ENCODE measurements at regions not wholly inside any gene's neighbourhood (a gene's known extent, or its start where the extent isn't known, plus 50 kb on each side); places are given as distances from the start of the nearest gene placed in this dataset.

- TF ChIP-seq CTCF (IDR thresholded peaks at IDR 0.05): no peak
- no peak for ATAC-seq
Measured at GRCh38 chr12:18897823-18898222, 159.9 kb downstream of the CAPZA3 start.

GRCh38 chr12:18898470-18898869 lies 160.6 kb downstream of the CAPZA3 start:
- H3K4me3 ChIP-seq: no peak overlapping the region
- H3K4me1 ChIP-seq: no peaks in the 10 kb centered on the region
- no peaks in the 10 kb centered on the region for H3K36me3 ChIP-seq
- no peak for DNase-seq
- TF ChIP-seq CTCF (IDR thresholded peaks at IDR 0.05): no peak
- no peak for ATAC-seq
- H3K9me3 ChIP-seq: no peaks in the 10 kb centered on the region
- intact Hi-C loops (cut with DNase I): no loop called here
- H3K27ac ChIP-seq: no peak overlapping the region
- no peaks in the 10 kb centered on the region for H3K27me3 ChIP-seq

More at GRCh38 chr12:18897823-18898222, 159.9 kb downstream of the CAPZA3 start:
- Histone ChIP-seq H3K9me3 (no peaks in the 10 kb centered on the region), H3K4me3 (no peak overlapping the region), H3K27me3 (no peaks in the 10 kb centered on the region), H3K27ac (no peak overlapping the region), H3K36me3 (no peaks in the 10 kb centered on the region), H3K4me1 (no peaks in the 10 kb centered on the region)
- intact Hi-C loops (cut with DNase I): no loop called here
- no peak for DNase-seq

- no peak for TF ChIP-seq CTCF (IDR thresholded peaks at IDR 0.05)
- H3K36me3 ChIP-seq: no peaks in the 10 kb centered on the region
- H3K4me3 ChIP-seq: no peak overlapping the region
- no peak for ATAC-seq
- no peaks in the 10 kb centered on the region for H3K9me3 ChIP-seq
- no peaks in the 10 kb centered on the region for H3K27me3 ChIP-seq
- no peak for DNase-seq
- H3K27ac ChIP-seq: no peak overlapping the region
- no peaks in the 10 kb centered on the region for H3K4me1 ChIP-seq
- intact Hi-C loops (cut with DNase I): no loop called here
Measured at GRCh38 chr12:18899162-18899561, 161.2 kb downstream of the CAPZA3 start.

GRCh38 chr12:18899678-18900317 lies 161.9 kb downstream of the CAPZA3 start:
- no peak overlapping the region for H3K27ac ChIP-seq
- no peaks in the 10 kb centered on the region for H3K27me3 ChIP-seq
- intact Hi-C loops (cut with DNase I): no loop called here
- no peak for ATAC-seq
- no peaks in the 10 kb centered on the region for H3K9me3 ChIP-seq
- no peaks in the 10 kb centered on the region for H3K36me3 ChIP-seq
- no peak for DNase-seq
- no peak for TF ChIP-seq CTCF (IDR thresholded peaks at IDR 0.05)
- no peaks in the 10 kb centered on the region for H3K4me1 ChIP-seq
- no peak overlapping the region for H3K4me3 ChIP-seq

GRCh38 chr12:18905134-18905533 lies 167.2 kb downstream of the CAPZA3 start:
- no peaks in the 10 kb centered on the region for H3K36me3 ChIP-seq
- ATAC-seq (no peak), DNase-seq (no peak)
- no peak overlapping the region for H3K27ac ChIP-seq
- H3K9me3 ChIP-seq: no peaks in the 10 kb centered on the region
- no peak overlapping the region for H3K4me3 ChIP-seq
- H3K27me3 ChIP-seq: no peaks in the 10 kb centered on the region
- intact Hi-C loops (cut with DNase I): no loop called here
- no peaks in the 10 kb centered on the region for H3K4me1 ChIP-seq
- TF ChIP-seq CTCF (IDR thresholded peaks at IDR 0.05): no peak
